ENCODE measurements at regions not wholly inside any gene's neighbourhood (a gene's known extent, or its start where the extent isn't known, plus 50 kb on each side); places are given as distances from the start of the nearest gene placed in this dataset.

DNA sequence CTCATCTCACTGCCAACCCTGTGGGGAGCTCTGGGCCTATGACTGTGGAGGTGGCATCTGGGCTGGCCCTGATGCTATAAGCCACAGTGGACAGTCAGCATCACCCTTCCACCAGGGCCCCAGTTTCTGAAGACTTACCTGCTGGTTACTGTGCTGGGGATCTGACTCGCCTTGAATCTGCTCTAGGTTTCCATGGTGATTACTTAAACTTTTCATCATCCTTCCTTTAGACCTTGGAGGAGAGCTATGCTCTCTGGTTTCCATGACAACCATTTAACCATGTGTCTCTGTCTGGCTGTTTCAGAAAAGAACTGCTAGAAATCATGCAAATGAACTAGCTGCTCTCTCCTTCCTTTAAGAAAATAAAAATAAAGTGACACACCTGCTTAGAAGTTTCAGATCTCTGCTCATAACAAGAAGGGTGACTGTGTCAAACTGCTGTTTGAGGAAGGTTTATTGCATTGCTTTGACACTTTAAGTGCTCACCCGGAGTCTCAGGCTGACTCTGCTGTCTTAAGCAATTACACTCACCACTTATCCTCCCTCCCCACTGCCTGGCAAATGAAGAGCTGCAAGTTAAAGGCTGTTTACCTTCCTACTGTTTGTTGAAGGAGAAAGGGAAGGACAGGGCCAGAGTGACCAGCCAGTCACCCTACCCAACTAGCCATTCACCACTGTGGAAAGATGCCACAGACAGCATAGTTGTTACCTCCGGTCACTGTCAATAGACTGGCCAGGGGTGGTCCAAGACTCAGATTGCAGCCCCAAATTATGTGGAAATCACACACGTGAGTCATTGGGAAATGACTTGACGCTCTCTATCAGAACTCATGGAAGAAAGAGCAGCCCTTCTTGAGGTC, 87.6 kb downstream of the HSPH1 start:
- TF ChIP-seq, protein P1, sequence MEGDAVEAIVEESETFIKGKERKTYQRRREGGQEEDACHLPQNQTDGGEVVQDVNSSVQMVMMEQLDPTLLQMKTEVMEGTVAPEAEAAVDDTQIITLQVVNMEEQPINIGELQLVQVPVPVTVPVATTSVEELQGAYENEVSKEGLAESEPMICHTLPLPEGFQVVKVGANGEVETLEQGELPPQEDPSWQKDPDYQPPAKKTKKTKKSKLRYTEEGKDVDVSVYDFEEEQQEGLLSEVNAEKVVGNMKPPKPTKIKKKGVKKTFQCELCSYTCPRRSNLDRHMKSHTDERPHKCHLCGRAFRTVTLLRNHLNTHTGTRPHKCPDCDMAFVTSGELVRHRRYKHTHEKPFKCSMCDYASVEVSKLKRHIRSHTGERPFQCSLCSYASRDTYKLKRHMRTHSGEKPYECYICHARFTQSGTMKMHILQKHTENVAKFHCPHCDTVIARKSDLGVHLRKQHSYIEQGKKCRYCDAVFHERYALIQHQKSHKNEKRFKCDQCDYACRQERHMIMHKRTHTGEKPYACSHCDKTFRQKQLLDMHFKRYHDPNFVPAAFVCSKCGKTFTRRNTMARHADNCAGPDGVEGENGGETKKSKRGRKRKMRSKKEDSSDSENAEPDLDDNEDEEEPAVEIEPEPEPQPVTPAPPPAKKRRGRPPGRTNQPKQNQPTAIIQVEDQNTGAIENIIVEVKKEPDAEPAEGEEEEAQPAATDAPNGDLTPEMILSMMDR (IDR thresholded peaks at IDR 0.05): no peak
- TF ChIP-seq POLR2A (IDR thresholded peaks at IDR 0.05): no peak
